ENCODE measurements at regions not wholly inside any gene's neighbourhood (a gene's known extent, or its start where the extent isn't known, plus 50 kb on each side); places are given as distances from the start of the nearest gene placed in this dataset.

DNA sequence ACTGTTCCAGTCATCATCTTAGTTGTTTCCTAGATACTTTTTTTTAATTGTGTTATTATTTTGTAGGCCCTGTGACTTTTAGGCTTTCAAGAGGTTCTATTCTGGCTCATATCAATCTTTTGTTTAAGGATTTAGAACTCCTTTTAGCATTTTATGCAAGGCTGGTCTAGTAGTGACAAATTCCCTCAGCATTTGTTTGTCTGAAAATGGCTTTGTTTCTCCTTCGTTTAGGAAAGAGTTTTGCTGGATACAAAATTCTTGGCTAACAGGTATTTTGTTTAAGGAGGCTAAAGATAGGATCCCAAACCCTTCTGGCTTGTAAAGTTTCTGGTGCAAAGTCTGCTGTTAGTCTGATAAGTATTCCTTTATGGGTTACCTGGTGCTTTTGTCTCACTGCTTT is 116.6 kb upstream of the SLC66A3 start:
- Histone ChIP-seq H3K4me2 (ENCODE audit: low read depth, low read length, poor library complexity, severe bottlenecking) (no peak overlapping the region), H3K9me2 (replicated peaks; ENCODE audit: low read depth, low read length) (no peaks in the 10 kb centered on the region), H3K9me3 (ENCODE audit: insufficient read depth, low read depth, low read length) (peaks cover 6% of the 10 kb centered on the region; the same call in 1 of the 2 replicates), H4K20me1 (ENCODE audit: insufficient read depth, low read length, poor library complexity, severe bottlenecking) (no peaks in the 10 kb centered on the region), H3K79me2 (ENCODE audit: insufficient read depth, low read length) (no peaks in the 10 kb centered on the region), H3K36me3 (ENCODE audit: insufficient read depth, low read length) (no peaks in the 10 kb centered on the region), H3F3A (ENCODE audit: low read depth) (no peaks in the 10 kb centered on the region), H3K27me3 (ENCODE audit: insufficient read depth, low read length, poor library complexity, severe bottlenecking) (no peaks in the 10 kb centered on the region), H3K4me3 (ENCODE audit: low read length, poor library complexity, severe bottlenecking) (no peak overlapping the region), H3K4me1 (ENCODE audit: insufficient read depth, low read length, poor library complexity, severe bottlenecking) (no peaks in the 10 kb centered on the region), H2AFZ (ENCODE audit: low read length) (no peak overlapping the region), H3K9ac (ENCODE audit: low read depth, low read length, poor library complexity, severe bottlenecking) (no peak overlapping the region)
- TF ChIP-seq, protein P1, sequence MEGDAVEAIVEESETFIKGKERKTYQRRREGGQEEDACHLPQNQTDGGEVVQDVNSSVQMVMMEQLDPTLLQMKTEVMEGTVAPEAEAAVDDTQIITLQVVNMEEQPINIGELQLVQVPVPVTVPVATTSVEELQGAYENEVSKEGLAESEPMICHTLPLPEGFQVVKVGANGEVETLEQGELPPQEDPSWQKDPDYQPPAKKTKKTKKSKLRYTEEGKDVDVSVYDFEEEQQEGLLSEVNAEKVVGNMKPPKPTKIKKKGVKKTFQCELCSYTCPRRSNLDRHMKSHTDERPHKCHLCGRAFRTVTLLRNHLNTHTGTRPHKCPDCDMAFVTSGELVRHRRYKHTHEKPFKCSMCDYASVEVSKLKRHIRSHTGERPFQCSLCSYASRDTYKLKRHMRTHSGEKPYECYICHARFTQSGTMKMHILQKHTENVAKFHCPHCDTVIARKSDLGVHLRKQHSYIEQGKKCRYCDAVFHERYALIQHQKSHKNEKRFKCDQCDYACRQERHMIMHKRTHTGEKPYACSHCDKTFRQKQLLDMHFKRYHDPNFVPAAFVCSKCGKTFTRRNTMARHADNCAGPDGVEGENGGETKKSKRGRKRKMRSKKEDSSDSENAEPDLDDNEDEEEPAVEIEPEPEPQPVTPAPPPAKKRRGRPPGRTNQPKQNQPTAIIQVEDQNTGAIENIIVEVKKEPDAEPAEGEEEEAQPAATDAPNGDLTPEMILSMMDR (conservative IDR thresholded peaks at IDR 0.05; ENCODE audit: low read length) = no peak
- TF ChIP-seq EZH2phosphoT487 (IDR thresholded peaks at IDR 0.05; ENCODE audit: borderline replicate concordance) = no peak

DNA sequence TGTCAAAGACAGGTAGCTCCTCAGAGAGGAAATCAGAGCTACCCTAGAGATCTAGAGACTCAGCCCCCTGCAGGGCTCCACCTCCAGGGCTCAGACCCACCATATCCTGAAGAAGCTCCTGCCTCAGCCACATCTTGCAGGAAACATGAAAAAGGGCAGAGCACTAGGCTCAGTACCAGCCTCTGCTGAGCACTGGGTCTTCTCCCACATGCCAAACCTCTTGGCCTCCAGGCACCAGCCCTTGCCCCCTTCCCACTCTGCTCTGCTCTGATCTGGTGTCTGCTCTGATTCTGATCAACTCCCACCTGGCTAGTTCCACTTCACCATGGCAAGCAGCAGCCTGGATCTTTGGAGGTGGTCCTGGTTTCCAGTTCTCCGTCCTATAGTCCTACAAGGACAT is 114.3 kb upstream of the SLC66A3 start:
- no peak overlapping the region for H2AFZ ChIP-seq (ENCODE audit: low read length)
- H4K20me1 ChIP-seq (ENCODE audit: insufficient read depth, low read length, poor library complexity, severe bottlenecking) = no peaks in the 10 kb centered on the region
- no peaks in the 10 kb centered on the region for H3K27me3 ChIP-seq (ENCODE audit: insufficient read depth, low read length, poor library complexity, severe bottlenecking)
- peaks cover 6% of the 10 kb centered on the region; the same call in 1 of the 2 replicates for H3K9me3 ChIP-seq (ENCODE audit: insufficient read depth, low read depth, low read length)
- TF ChIP-seq EZH2phosphoT487 (IDR thresholded peaks at IDR 0.05; ENCODE audit: borderline replicate concordance) = no peak
- TF ChIP-seq, protein P1 (conservative IDR thresholded peaks at IDR 0.05; ENCODE audit: low read length) = no peak
- no peaks in the 10 kb centered on the region for H3F3A ChIP-seq (ENCODE audit: low read depth)
- no peak overlapping the region for H3K4me3 ChIP-seq (ENCODE audit: low read length, poor library complexity, severe bottlenecking)
- H3K9me2 ChIP-seq (replicated peaks; ENCODE audit: low read depth, low read length) = no peaks in the 10 kb centered on the region
- no peak overlapping the region for H3K9ac ChIP-seq (ENCODE audit: low read depth, low read length, poor library complexity, severe bottlenecking)
- no peak overlapping the region for H3K4me2 ChIP-seq (ENCODE audit: low read depth, low read length, poor library complexity, severe bottlenecking)
- H3K36me3 ChIP-seq (ENCODE audit: insufficient read depth, low read length) = no peaks in the 10 kb centered on the region
- no peaks in the 10 kb centered on the region for H3K4me1 ChIP-seq (ENCODE audit: insufficient read depth, low read length, poor library complexity, severe bottlenecking)
- no peaks in the 10 kb centered on the region for H3K79me2 ChIP-seq (ENCODE audit: insufficient read depth, low read length)

DNA sequence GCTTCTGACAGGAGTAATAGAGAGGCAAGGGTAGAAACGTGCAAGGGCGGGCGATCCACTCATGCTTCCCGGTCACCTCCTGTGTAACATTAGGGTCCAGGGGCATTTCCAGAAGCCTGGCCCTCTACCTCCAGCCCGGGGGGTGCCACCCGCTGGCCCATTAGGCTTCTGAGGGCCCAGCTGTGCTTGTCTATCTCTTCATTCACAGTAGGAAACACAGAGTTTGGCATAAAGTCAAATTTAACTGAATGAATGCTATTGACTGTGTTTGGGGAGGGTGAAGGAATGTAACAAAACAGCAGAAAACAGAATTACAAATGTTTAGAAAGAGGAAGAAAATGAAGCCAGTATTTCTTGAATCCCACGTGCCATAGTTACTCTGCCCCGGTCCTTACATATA is 112.4 kb upstream of the SLC66A3 start:
- Histone ChIP-seq H3F3A (ENCODE audit: low read depth) (no peaks in the 10 kb centered on the region), H3K4me3 (ENCODE audit: low read length, poor library complexity, severe bottlenecking) (no peak overlapping the region), H3K9me2 (replicated peaks; ENCODE audit: low read depth, low read length) (no peaks in the 10 kb centered on the region), H3K4me2 (ENCODE audit: low read depth, low read length, poor library complexity, severe bottlenecking) (no peak overlapping the region), H2AFZ (ENCODE audit: low read length) (no peak overlapping the region), H3K4me1 (ENCODE audit: insufficient read depth, low read length, poor library complexity, severe bottlenecking) (no peaks in the 10 kb centered on the region), H3K36me3 (ENCODE audit: insufficient read depth, low read length) (no peaks in the 10 kb centered on the region), H3K9me3 (ENCODE audit: insufficient read depth, low read depth, low read length) (peaks cover 6% of the 10 kb centered on the region; the same call in 1 of the 2 replicates), H3K9ac (ENCODE audit: low read depth, low read length, poor library complexity, severe bottlenecking) (no peak overlapping the region), H3K27me3 (ENCODE audit: insufficient read depth, low read length, poor library complexity, severe bottlenecking) (no peaks in the 10 kb centered on the region), H3K79me2 (ENCODE audit: insufficient read depth, low read length) (no peaks in the 10 kb centered on the region), H4K20me1 (ENCODE audit: insufficient read depth, low read length, poor library complexity, severe bottlenecking) (no peaks in the 10 kb centered on the region)
- TF ChIP-seq, protein P1 (conservative IDR thresholded peaks at IDR 0.05; ENCODE audit: low read length) = no peak
- no peak for TF ChIP-seq EZH2phosphoT487 (IDR thresholded peaks at IDR 0.05; ENCODE audit: borderline replicate concordance)
